Trophoblast cell (in vitro differentiated cells and primary cell): ENCODE measurements at regions not wholly inside any gene's neighbourhood (a gene's known extent, or its start where the extent isn't known, plus 50 kb on each side); places are given as distances from the start of the nearest gene placed in this dataset.
A peak's percentile ranks its signal among the peaks of the same experiment; 100 is the strongest.

ENCODE experiments used
- DNase-seq, 2 donors: peaks; one replicate each; pipeline ENCODE4 v3.0.0-alpha.2; 2016
- H2AFZ ChIP-seq: 2 replicates; pipeline ENCODE4 v1.6.1; 2013; ENCODE audit warnings: low read length, moderate library complexity, mild to moderate bottlenecking; ENCODE audit not compliant: insufficient read depth, poor library complexity
- H2AK5ac ChIP-seq: 2 replicates; pipeline ENCODE4 v1.6.1; 2013; ENCODE audit warnings: mild to moderate bottlenecking, low read length
- H2BK120ac ChIP-seq: 2 replicates; pipeline ENCODE4 v1.6.1; 2013; ENCODE audit warnings: low read length, mild to moderate bottlenecking, moderate library complexity; ENCODE audit not compliant: insufficient read depth, poor library complexity
- H2BK12ac ChIP-seq: 2 replicates; pipeline ENCODE4 v1.6.1; 2013; ENCODE audit warnings: mild to moderate bottlenecking, low read length, moderate library complexity
- H2BK5ac ChIP-seq: 2 replicates; pipeline ENCODE4 v1.6.1; 2013; ENCODE audit warnings: low read length, low read depth, moderate library complexity, mild to moderate bottlenecking; ENCODE audit not compliant: poor library complexity
- H3K14ac ChIP-seq: 2 replicates; pipeline ENCODE4 v1.6.1; 2013; ENCODE audit warnings: mild to moderate bottlenecking, low read length
- H3K18ac ChIP-seq: 2 replicates; pipeline ENCODE4 v1.6.1; 2013; ENCODE audit warnings: mild to moderate bottlenecking, low read length
- H3K23ac ChIP-seq: 2 replicates; pipeline ENCODE4 v1.6.1; 2013; ENCODE audit warnings: low read length
- H3K27ac ChIP-seq: 2 replicates; pipeline ENCODE4 v1.5.1; 2013; ENCODE audit warnings: low read depth, mild to moderate bottlenecking, inconsistent platforms, low read length, moderate library complexity
- H3K27me3 ChIP-seq: 2 replicates; pipeline ENCODE4 v1.6.1; 2013; ENCODE audit warnings: inconsistent platforms, mild to moderate bottlenecking, low read length, moderate library complexity; ENCODE audit not compliant: insufficient read depth
- H3K36me3 ChIP-seq, 2 experiments: 1 replicate in 1 of 2; 2 replicates in 1 of 2; pipeline ENCODE4 v1.6.1; 2013; ENCODE audit warnings: low read length in 2 of 2, mild to moderate bottlenecking in 2 of 2, moderate library complexity in 1 of 2; ENCODE audit not compliant: insufficient read depth in 2 of 2, control insufficient read depth in 1 of 2
- H3K4ac ChIP-seq: 2 replicates; pipeline ENCODE4 v1.6.1; 2013; ENCODE audit warnings: low read depth, mild to moderate bottlenecking, low read length, moderate library complexity
- H3K4me1 ChIP-seq, 2 experiments: 1 replicate in 1 of 2; 2 replicates in 1 of 2; pipeline ENCODE4 v1.6.1; 2013; ENCODE audit warnings: low read length in 2 of 2, mild to moderate bottlenecking in 2 of 2, moderate library complexity in 1 of 2; ENCODE audit not compliant: insufficient read depth in 2 of 2, control insufficient read depth in 1 of 2
- H3K4me2 ChIP-seq: 2 replicates; pipeline ENCODE4 v1.6.1; 2013; ENCODE audit warnings: inconsistent platforms, mild to moderate bottlenecking, low read length, moderate library complexity
- H3K4me3 ChIP-seq: 2 replicates; pipeline ENCODE4 v1.5.1; 2013; ENCODE audit warnings: mild to moderate bottlenecking, low read depth, low read length, inconsistent platforms
- H3K79me1 ChIP-seq: one replicate; pipeline ENCODE4 v1.6.1; 2013; ENCODE audit warnings: low read length
- H3K79me2 ChIP-seq: 2 replicates; pipeline ENCODE4 v1.6.1; 2013; ENCODE audit warnings: low read length, mild to moderate bottlenecking; ENCODE audit not compliant: control insufficient read depth, insufficient read depth, poor library complexity
- H3K9ac ChIP-seq: 2 replicates; pipeline ENCODE4 v1.6.1; 2013; ENCODE audit warnings: mild to moderate bottlenecking, low read length
- H3K9me3 ChIP-seq: 2 replicates; pipeline ENCODE4 v1.6.1; 2013; ENCODE audit warnings: low read depth, mild to moderate bottlenecking, control low read depth, inconsistent platforms, low read length; ENCODE audit not compliant: insufficient read depth
- H4K12ac ChIP-seq: 2 replicates; pipeline ENCODE4 v1.6.1; 2013; ENCODE audit warnings: low read depth, mild to moderate bottlenecking, low read length, moderate library complexity
- H4K8ac ChIP-seq: 2 replicates; pipeline ENCODE4 v1.6.1; 2013; ENCODE audit warnings: low read depth, mild to moderate bottlenecking, low read length, moderate library complexity
- H4K91ac ChIP-seq: one replicate; pipeline ENCODE4 v1.6.1; 2013; ENCODE audit warnings: low read depth, mild to moderate bottlenecking, low read length, moderate library complexity
- whole genome bisulfite sequencing: extraction: QIAGEN DNeasy Blood & Tissue Kit; methylation state at CpG from one replicate; pipeline ENCODE4 v1.1.7; 2013; ENCODE audit warnings: missing lambda C conversion rate; ENCODE audit not compliant: insufficient read length, insufficient coverage; ENCODE audit errors: extremely low coverage; 5-methylcytosine and 5-hydroxymethylcytosine counted together

GRCh38 chr9:2255128-2255527 is 240.0 kb downstream of the SMARCA2 start:
- Histone ChIP-seq H2AFZ (no peak overlapping the region), H4K91ac (peak overlapping the region; percentile 29), H3K36me3 (peaks cover 0 to 2% of the 10 kb centered on the region in 2 experiments), H3K4me2 (no peak overlapping the region), H3K4me3 (no peak overlapping the region), H3K18ac (no peak overlapping the region), H4K12ac (no peak overlapping the region), H2BK5ac (no peak overlapping the region), H2BK12ac (no peak overlapping the region), H3K79me1 (no peaks in the 10 kb centered on the region), H2BK120ac (no peak overlapping the region), H3K79me2 (no peaks in the 10 kb centered on the region), H4K8ac (no peak overlapping the region), H3K14ac (no peak overlapping the region), H3K27ac (no peak overlapping the region), H3K4ac (no peak overlapping the region), H3K9ac (no peak overlapping the region), H3K23ac (no peak overlapping the region), H3K27me3 (no peaks in the 10 kb centered on the region), H3K4me1 (peaks cover 0 to 3% of the 10 kb centered on the region in 2 experiments), H3K9me3 (no peaks in the 10 kb centered on the region), H2AK5ac (no peak overlapping the region)
- DNase-seq, result peak in 1 of 2 donors; percentile 68
- WGBS, result no CpG with 5 or more reads among the region's 10 CpGs

GRCh38 chr9:2257248-2257929 is 242.2 kb downstream of the SMARCA2 start:
- no peak for DNase-seq
- WGBS, result no CpG with 5 or more reads among the region's 6 CpGs
- H3K18ac ChIP-seq, result no peak overlapping the region

GRCh38 chr9:2260417-2261306 is 245.5 kb downstream of the SMARCA2 start:
- H3K79me2 ChIP-seq, result no peaks in the 10 kb centered on the region
- H3K9me3 ChIP-seq, result no peaks in the 10 kb centered on the region
- H3K4me2 ChIP-seq, result no peak overlapping the region
- H2BK5ac ChIP-seq, result no peak overlapping the region
- H3K4me1 ChIP-seq, result no peaks in the 10 kb centered on the region
- no peak overlapping the region for H3K14ac ChIP-seq
- no CpG with 5 or more reads among the region's 3 CpGs for WGBS
- H3K36me3 ChIP-seq, result no peaks in the 10 kb centered on the region
- DNase-seq, result peak in 1 of 2 donors; percentile 6
- no peak overlapping the region for H3K9ac ChIP-seq
- no peak overlapping the region for H3K4me3 ChIP-seq
- no peak overlapping the region for H2AFZ ChIP-seq
- no peak overlapping the region for H2AK5ac ChIP-seq
- H3K18ac ChIP-seq, result no peak overlapping the region
- no peak overlapping the region for H4K12ac ChIP-seq
- H4K8ac ChIP-seq, result no peak overlapping the region
- no peaks in the 10 kb centered on the region for H3K79me1 ChIP-seq
- no peak overlapping the region for H3K27ac ChIP-seq
- H3K4ac ChIP-seq, result no peak overlapping the region
- no peak overlapping the region for H2BK12ac ChIP-seq
- no peaks in the 10 kb centered on the region for H3K27me3 ChIP-seq
- no peak overlapping the region for H2BK120ac ChIP-seq
- no peak overlapping the region for H4K91ac ChIP-seq
- H3K23ac ChIP-seq, result no peak overlapping the region

More at GRCh38 chr9:2257248-2257929, 242.2 kb downstream of the SMARCA2 start:
- no peak overlapping the region for H3K4me3 ChIP-seq
- no peak overlapping the region for H2BK12ac ChIP-seq
- no peaks in the 10 kb centered on the region for H3K27me3 ChIP-seq
- H3K9me3 ChIP-seq, result no peaks in the 10 kb centered on the region
- no peak overlapping the region for H2BK5ac ChIP-seq
- no peak overlapping the region for H4K8ac ChIP-seq
- no peak overlapping the region for H4K91ac ChIP-seq
- peaks cover 0 to 2% of the 10 kb centered on the region in 2 experiments for H3K36me3 ChIP-seq
- no peak overlapping the region for H3K4me2 ChIP-seq
- no peak overlapping the region for H2BK120ac ChIP-seq
- no peak overlapping the region for H3K27ac ChIP-seq
- H2AFZ ChIP-seq, result no peak overlapping the region
- no peak overlapping the region for H3K4ac ChIP-seq
- H3K4me1 ChIP-seq, result peaks cover 0 to 3% of the 10 kb centered on the region in 2 experiments
- no peaks in the 10 kb centered on the region for H3K79me2 ChIP-seq
- no peak overlapping the region for H3K14ac ChIP-seq
- no peak overlapping the region for H3K23ac ChIP-seq
- H3K9ac ChIP-seq, result no peak overlapping the region
- no peaks in the 10 kb centered on the region for H3K79me1 ChIP-seq
- H2AK5ac ChIP-seq, result no peak overlapping the region
- H4K12ac ChIP-seq, result no peak overlapping the region

- Histone ChIP-seq H3K18ac (no peak overlapping the region), H3K14ac (no peak overlapping the region), H3K79me2 (no peaks in the 10 kb centered on the region), H3K4me1 (no peaks in the 10 kb centered on the region), H2AFZ (no peak overlapping the region), H2AK5ac (no peak overlapping the region), H3K9me3 (no peaks in the 10 kb centered on the region), H4K91ac (no peak overlapping the region), H3K4me3 (no peak overlapping the region), H4K12ac (no peak overlapping the region), H3K23ac (no peak overlapping the region), H2BK5ac (no peak overlapping the region), H3K9ac (no peak overlapping the region), H3K79me1 (no peaks in the 10 kb centered on the region), H2BK12ac (no peak overlapping the region), H4K8ac (no peak overlapping the region), H3K4me2 (no peak overlapping the region), H3K27ac (no peak overlapping the region), H3K36me3 (no peaks in the 10 kb centered on the region), H3K27me3 (no peaks in the 10 kb centered on the region), H3K4ac (no peak overlapping the region), H2BK120ac (no peak overlapping the region)
- WGBS, result no CpG with 5 or more reads among the region's 4 CpGs
- peak in 1 of 2 donors; percentile 23 for DNase-seq
Measured at GRCh38 chr9:2261421-2262103, 246.4 kb downstream of the SMARCA2 start.
